DND-41 (cell line): ENCODE measurements at regions not wholly inside any gene's neighbourhood (a gene's known extent, or its start where the extent isn't known, plus 50 kb on each side); places are given as distances from the start of the nearest gene placed in this dataset.
"Not testable (repeated sequence)": the region's sequence is repeated elsewhere in the genome, so short reads cannot be mapped to it uniquely, and the experiment has no call there.

Experiments
- EZH2 ChIP-seq: IDR thresholded peaks from 3 replicates; pipeline ENCODE4 v1.6.1; 2012; ENCODE audit warnings: borderline replicate concordance, low read depth, mild to moderate bottlenecking, moderate library complexity, low read length, inconsistent platforms; ENCODE audit not compliant: severe bottlenecking
- TF ChIP-seq, protein P1 (sequence below): IDR thresholded peaks from 2 replicates; pipeline ENCODE4 v1.5.1; 2012; ENCODE audit warnings: borderline replicate concordance, low read length, moderate library complexity, mild to moderate bottlenecking; ENCODE audit not compliant: poor library complexity, severe bottlenecking; ENCODE audit errors: extremely low read depth

- TF ChIP-seq, protein P1, sequence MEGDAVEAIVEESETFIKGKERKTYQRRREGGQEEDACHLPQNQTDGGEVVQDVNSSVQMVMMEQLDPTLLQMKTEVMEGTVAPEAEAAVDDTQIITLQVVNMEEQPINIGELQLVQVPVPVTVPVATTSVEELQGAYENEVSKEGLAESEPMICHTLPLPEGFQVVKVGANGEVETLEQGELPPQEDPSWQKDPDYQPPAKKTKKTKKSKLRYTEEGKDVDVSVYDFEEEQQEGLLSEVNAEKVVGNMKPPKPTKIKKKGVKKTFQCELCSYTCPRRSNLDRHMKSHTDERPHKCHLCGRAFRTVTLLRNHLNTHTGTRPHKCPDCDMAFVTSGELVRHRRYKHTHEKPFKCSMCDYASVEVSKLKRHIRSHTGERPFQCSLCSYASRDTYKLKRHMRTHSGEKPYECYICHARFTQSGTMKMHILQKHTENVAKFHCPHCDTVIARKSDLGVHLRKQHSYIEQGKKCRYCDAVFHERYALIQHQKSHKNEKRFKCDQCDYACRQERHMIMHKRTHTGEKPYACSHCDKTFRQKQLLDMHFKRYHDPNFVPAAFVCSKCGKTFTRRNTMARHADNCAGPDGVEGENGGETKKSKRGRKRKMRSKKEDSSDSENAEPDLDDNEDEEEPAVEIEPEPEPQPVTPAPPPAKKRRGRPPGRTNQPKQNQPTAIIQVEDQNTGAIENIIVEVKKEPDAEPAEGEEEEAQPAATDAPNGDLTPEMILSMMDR, result not testable (repeated sequence)
- TF ChIP-seq EZH2, result not testable (repeated sequence)
These were observed 1466.6 kb upstream of the GOT2 start for GRCh38 chr16:60200729-60201128.
